NCI-H1417 treated with DMSO at 0.1 percent for 48 hours (cell line): ENCODE measurements at regions not wholly inside any gene's neighbourhood (a gene's known extent, or its start where the extent isn't known, plus 50 kb on each side); places are given as distances from the start of the nearest gene placed in this dataset.

Source experiments
- DNase-seq: peaks from one replicate; lab custom pipeline; 2025; lab: John Stamatoyannopoulos, UW

- no peak for DNase-seq
Measured at GRCh38 chr1:25104932-25105561, 127.3 kb downstream of the SYF2 start.

GRCh38 chr1:25103164-25103795, 129.0 kb downstream of the SYF2 start:
- no peak for DNase-seq

- DNase-seq = no peak
Measured at GRCh38 chr1:25100151-25100833, 132.0 kb downstream of the SYF2 start.

GRCh38 chr1:25099343-25099951, 132.9 kb downstream of the SYF2 start:
- DNase-seq = peak; percentile 0

GRCh38 chr1:25098717-25099116, 133.6 kb downstream of the SYF2 start:
- no peak for DNase-seq

GRCh38 chr1:25096307-25097150, 135.8 kb downstream of the SYF2 start:
- no peak for DNase-seq

GRCh38 chr1:25095635-25096200, 136.6 kb downstream of the SYF2 start:
- no peak for DNase-seq

- DNase-seq = no peak
Measured at GRCh38 chr1:25094995-25095394, 137.3 kb downstream of the SYF2 start.

GRCh38 chr1:25094229-25094628, 138.1 kb downstream of the SYF2 start:
- DNase-seq = no peak

- no peak for DNase-seq
Measured at GRCh38 chr1:25091658-25092057, 140.6 kb downstream of the SYF2 start.

GRCh38 chr1:25090707-25091422, 141.4 kb downstream of the SYF2 start:
- DNase-seq = no peak

GRCh38 chr1:25089772-25090171, 142.5 kb downstream of the SYF2 start:
- DNase-seq = no peak

GRCh38 chr1:25088946-25089345, 143.4 kb downstream of the SYF2 start:
- DNase-seq = no peak

GRCh38 chr1:25088180-25088701, 144.1 kb downstream of the SYF2 start:
- no peak for DNase-seq

- no peak for DNase-seq
Measured at GRCh38 chr1:25086518-25087079, 145.7 kb downstream of the SYF2 start.

- no peak for DNase-seq
Measured at GRCh38 chr1:25084407-25084806, 147.9 kb downstream of the SYF2 start.

- DNase-seq = no peak
Measured at GRCh38 chr1:25083481-25084345, 148.6 kb downstream of the SYF2 start.

- no peak for DNase-seq
Measured at GRCh38 chr1:25082995-25083394, 149.3 kb downstream of the SYF2 start.

GRCh38 chr1:25082216-25082899, 149.9 kb downstream of the SYF2 start:
- DNase-seq = no peak
